HK-2 (cell line): ENCODE measurements at regions not wholly inside any gene's neighbourhood (a gene's known extent, or its start where the extent isn't known, plus 50 kb on each side); places are given as distances from the start of the nearest gene placed in this dataset.

ENCODE experiments used
- DNase-seq: peaks from one replicate; pipeline ENCODE4 v3.0.0-alpha.2; 2018; ENCODE audit not compliant: unreplicated experiment

GRCh38 chr7:159263430-159263829, 118.8 kb upstream of the VIPR2 start:
- no peak for DNase-seq

GRCh38 chr7:159253657-159254056, 109.0 kb upstream of the VIPR2 start:
- no peak for DNase-seq

- no peak for DNase-seq
Measured at GRCh38 chr7:159250471-159250870, 105.8 kb upstream of the VIPR2 start.

GRCh38 chr7:159249671-159250070, 105.0 kb upstream of the VIPR2 start:
- no peak for DNase-seq

GRCh38 chr7:159247910-159248309, 103.2 kb upstream of the VIPR2 start:
- no peak for DNase-seq

- no peak for DNase-seq
Measured at GRCh38 chr7:159246702-159247480, 102.2 kb upstream of the VIPR2 start.

- no peak for DNase-seq
Measured at GRCh38 chr7:159240962-159241361, 96.3 kb upstream of the VIPR2 start.

- no peak for DNase-seq
Measured at GRCh38 chr7:159239028-159239427, 94.4 kb upstream of the VIPR2 start.

GRCh38 chr7:159238541-159238940, 93.9 kb upstream of the VIPR2 start:
- no peak for DNase-seq

GRCh38 chr7:159237022-159237653, 92.5 kb upstream of the VIPR2 start:
- no peak for DNase-seq

- DNase-seq, result no peak
Measured at GRCh38 chr7:159231017-159231416, 86.3 kb upstream of the VIPR2 start.

GRCh38 chr7:159229683-159230475, 85.2 kb upstream of the VIPR2 start:
- DNase-seq, result no peak

- peak; percentile 8 for DNase-seq
Measured at GRCh38 chr7:159227433-159227832, 82.8 kb upstream of the VIPR2 start.

- no peak for DNase-seq
Measured at GRCh38 chr7:159226011-159226702, 81.5 kb upstream of the VIPR2 start.

- DNase-seq, result no peak
Measured at GRCh38 chr7:159218607-159219006, 73.9 kb upstream of the VIPR2 start.

- DNase-seq, result no peak
Measured at GRCh38 chr7:159218170-159218569, 73.5 kb upstream of the VIPR2 start.

- no peak for DNase-seq
Measured at GRCh38 chr7:159215076-159215475, 70.4 kb upstream of the VIPR2 start.

GRCh38 chr7:159213253-159213652, 68.6 kb upstream of the VIPR2 start:
- no peak for DNase-seq

GRCh38 chr7:159212226-159212625, 67.6 kb upstream of the VIPR2 start:
- no peak for DNase-seq

GRCh38 chr7:159211540-159212182, 67.0 kb upstream of the VIPR2 start:
- no peak for DNase-seq

- DNase-seq, result no peak
Measured at GRCh38 chr7:159210581-159211235, 66.0 kb upstream of the VIPR2 start.
